ENCODE measurements at regions not wholly inside any gene's neighbourhood (a gene's known extent, or its start where the extent isn't known, plus 50 kb on each side); places are given as distances from the start of the nearest gene placed in this dataset.
"Not testable (repeated sequence)": the region's sequence is repeated elsewhere in the genome, so short reads cannot be mapped to it uniquely, and the experiment has no call there.

DNA sequence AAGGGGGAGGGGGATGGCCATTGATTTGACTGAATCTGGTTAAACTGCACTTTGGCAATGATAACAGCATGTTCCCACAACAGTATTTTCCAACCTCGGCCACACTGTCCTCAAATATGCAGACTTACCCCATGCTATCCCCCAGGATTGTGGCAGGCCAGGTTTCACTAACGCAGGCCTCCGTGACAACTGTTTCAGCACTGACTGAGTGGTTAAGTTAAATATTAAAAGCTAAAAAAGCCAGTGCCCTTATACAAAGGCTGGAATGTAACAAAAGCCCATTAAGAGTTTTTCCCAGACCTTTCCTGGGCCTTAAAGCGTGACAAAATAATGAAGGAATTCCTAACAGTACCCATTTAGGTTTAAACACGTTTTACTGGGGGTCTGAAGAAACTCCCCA is 202.9 kb downstream of the USP25 start:
- no peak for DNase-seq (ENCODE audit: extremely low read depth, low read depth, low spot score)

DNA sequence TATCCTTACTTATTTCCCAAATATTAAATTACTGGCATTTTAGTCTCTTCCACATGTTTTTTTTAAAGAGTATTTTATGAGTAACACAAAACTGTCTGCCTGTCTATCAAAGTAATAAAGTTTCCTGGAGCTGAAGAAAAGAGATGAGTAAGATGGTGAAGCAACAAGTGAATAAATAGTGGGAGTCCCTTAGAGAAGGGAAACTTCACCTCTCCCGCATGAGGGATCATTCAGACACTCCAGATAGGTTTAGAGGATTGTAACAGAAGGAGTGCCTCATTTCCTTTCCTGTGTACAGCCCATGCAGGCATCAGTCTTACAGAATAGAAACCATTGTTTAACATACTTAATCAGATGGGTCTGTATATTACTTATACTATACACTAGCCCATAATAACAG is 205.7 kb downstream of the USP25 start:
- DNase-seq (ENCODE audit: extremely low read depth, low read depth, low spot score) = no peak

GRCh38 chr21:15943009-15943666 is 213.4 kb downstream of the USP25 start:
- no peak for DNase-seq (ENCODE audit: extremely low read depth, low read depth, low spot score)

DNA sequence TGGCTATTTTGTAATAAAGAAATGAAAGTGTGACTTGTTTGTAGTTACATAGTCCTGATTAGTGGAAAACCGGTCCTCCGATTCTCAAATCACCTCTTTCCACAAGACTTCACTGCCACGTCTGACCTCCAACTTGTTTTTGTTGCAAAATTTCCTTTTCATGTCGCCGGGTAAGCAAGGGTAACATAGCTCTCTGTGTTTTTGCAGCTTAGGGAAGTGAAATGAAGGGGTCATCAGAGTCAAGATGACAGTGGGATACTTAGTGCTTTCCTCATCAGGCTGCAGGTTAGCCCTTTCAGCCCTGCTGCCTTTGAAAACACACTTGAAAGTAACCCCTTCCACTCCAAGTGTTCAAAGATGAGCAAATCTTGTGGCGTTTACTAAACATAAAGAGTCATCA is 217.9 kb downstream of the USP25 start:
- no peak for DNase-seq (ENCODE audit: extremely low read depth, low read depth, low spot score)

DNA sequence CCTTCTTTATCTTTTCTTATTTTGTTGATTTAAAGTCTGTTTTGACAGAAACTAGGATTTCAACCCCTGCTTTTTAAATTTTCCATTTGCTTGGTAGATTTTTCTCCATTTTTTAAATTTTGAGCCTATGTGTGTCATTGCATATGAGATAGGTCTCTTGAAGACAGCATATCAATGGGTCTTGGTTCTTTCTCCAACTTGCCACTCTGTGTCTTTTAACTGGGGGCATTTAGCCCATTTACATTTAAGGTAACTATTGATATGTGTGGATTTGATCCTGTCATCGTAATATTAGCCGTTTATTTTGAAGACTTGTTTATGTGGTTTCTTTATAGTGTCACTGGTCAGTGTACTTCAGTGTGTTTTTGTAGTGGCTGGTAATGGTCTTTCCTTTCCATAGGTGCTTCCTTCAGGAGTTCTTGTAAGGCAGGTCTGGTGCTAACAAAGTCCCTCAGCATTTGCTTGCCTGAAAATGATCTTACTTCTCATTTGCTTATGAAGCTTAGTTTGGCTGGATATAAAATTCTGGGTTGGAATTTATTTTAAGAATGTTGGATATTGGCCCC is 223.9 kb downstream of the USP25 start:
- DNase-seq (ENCODE audit: extremely low read depth, low read depth, low spot score) = no peak

DNA sequence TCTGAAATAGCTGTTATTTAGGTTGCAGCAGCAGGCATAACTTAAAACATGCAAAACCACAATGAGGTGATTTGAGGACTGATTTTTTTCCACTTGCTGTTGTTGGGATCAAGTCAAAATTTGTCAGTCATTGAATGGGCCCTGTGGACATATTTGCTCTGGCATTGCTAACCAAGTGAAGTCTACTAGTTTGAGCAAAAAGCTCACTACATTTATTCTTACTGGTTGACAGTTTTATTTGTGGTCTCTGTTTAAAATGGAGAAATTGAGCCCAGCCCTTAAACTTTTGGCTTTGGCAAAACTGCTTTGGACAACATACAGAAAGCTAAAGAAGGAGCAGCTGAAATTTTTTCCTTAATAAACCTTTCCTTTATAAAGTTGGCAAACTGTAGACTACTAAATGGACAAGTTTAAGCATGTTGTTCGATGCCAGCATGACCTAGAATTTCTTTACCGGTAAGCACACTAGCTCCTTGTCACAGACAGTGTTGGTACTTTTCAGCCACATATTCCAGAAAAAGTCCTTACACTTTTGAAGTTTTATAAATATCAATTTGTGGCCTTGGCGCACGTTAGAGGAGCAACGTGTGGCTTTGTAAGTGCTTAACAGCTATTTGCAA is 234.6 kb downstream of the USP25 start:
- no peak for DNase-seq (ENCODE audit: extremely low read depth, low read depth, low spot score)

GRCh38 chr21:15966231-15966630 is 236.4 kb downstream of the USP25 start:
- no peak for DNase-seq (ENCODE audit: extremely low read depth, low read depth, low spot score)

GRCh38 chr21:15966651-15967050 is 236.9 kb downstream of the USP25 start:
- DNase-seq (ENCODE audit: extremely low read depth, low read depth, low spot score) = no peak

DNA sequence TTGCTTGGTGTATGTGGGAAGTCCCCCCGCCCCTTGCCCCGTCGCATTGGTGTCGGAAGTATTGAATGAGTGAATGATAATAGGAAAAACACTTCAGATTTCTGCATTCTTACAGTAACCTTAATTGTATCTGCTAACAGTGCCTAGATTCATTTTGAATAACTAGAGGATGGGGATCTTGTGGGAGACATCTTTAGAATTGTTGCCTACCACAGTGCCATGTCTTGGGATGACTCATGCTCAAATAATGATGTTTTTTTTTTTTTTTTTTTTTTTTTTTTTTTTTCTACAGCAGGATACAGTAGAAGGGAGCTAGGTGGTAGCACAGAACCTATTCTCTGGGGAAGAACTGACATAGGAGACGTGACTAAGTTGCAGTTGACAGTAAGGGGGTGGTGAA is 237.9 kb downstream of the USP25 start:
- DNase-seq (ENCODE audit: extremely low read depth, low read depth, low spot score) = no peak

DNA sequence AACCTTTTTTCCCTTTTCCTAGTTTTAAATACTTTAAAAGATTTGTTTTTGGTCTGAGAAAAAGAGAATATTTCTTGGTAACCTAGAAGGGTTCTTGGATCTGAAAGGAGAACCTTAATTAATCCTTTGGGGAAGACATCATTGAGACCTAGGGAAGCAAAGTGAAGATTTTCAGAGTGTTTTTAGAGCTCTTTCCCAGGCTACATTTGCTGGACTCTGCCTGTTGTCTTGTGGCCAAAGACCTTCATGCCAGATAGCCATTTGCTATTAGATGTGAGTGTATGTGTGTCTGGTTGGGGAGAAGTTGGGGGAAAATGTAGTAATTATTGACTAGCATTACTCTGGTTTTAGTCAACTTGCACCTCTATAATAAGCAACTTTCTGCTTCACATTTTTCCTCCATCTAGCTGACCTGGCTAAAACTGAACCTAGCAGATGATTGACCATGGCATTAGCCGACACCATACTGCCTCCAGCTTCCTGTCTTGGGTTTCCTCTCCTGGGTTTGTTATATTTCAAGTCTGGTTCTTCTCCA is 239.1 kb downstream of the USP25 start:
- DNase-seq (ENCODE audit: extremely low read depth, low read depth, low spot score) = no peak

DNA sequence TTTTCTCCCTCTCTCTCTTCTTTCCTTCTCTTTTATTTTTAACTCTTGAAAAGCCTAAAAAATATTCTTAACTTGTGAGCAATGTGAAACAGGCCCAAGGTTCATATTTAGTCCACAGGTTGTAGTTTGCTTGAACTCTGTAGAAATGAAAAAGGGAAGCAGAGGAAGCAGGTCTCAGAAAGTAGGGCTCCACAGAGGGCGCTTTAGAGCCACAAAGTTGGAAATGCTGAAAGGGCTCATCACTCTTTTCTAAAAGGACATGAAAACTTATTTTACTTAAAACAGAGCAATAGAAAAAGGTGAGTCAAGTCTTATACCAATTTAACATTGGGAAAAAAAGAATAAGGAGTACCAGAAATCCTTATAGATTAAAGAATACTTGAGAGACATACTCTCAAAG is 247.0 kb downstream of the USP25 start:
- DNase-seq (ENCODE audit: extremely low read depth, low read depth, low spot score) = no peak

- DNase-seq (ENCODE audit: extremely low read depth, low read depth, low spot score) = no peak
Measured at GRCh38 chr21:15978215-15978738, 248.5 kb downstream of the USP25 start.

DNA sequence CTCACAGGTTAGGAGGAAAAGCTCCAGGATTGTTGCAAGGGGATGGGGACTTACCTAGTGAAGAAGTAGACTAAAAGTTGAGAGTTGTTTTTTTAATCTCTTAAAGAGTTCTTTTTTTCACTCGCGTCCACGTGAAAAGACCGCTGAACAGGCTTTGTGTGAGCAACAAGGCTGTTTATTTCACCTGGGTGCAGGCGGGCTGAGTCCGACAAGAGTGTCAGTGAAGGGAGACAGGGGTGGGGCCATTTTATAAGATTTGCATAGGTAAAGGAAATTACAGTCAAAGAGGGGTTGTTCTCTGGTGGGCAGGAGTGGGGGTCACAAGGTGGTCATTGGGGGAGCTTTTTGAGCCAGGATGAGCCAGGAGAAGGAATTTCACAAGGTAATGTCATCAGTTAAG is 249.7 kb downstream of the USP25 start:
- DNase-seq (ENCODE audit: extremely low read depth, low read depth, low spot score) = not testable (repeated sequence)

DNA sequence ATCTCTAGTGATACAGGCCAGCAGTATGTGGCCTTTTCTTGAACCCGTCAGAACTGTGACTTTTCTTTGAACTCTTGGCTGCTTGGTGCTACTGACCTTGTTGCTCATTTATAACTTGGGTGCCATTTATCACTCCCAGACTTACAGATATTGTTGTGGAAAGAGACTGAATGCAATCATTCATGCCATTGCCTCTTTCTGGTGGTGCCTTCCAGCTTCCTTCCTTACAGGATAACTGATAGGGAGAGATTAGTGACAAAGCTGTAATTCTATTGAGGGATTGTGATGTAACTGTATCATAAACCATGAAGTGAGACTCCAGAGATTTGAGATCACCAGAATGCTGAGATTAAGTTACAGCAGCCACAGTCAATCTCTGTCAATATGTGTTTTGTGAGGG is 256.5 kb downstream of the USP25 start:
- DNase-seq (ENCODE audit: extremely low read depth, low read depth, low spot score) = peak; percentile 81

DNA sequence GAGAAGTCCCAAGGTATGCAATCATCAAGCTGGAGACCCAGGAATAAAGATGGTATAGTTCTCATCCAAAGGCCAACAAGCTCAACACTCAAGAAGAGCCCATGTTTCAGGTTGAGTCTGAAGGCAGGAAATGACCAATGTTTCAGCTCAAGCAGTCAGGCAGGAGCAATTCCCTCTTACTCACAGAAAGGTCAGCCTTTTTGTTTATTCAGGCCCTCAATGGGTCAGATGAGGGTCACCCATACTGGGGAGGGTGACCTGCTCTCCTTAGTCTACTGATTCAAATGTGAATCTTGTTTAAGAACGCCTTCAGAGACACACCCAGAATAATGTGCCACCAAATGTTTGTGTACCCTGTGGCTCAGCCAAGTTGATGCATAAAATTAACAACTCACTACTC is 262.4 kb downstream of the USP25 start:
- peak; percentile 68 for DNase-seq (ENCODE audit: extremely low read depth, low read depth, low spot score)

DNA sequence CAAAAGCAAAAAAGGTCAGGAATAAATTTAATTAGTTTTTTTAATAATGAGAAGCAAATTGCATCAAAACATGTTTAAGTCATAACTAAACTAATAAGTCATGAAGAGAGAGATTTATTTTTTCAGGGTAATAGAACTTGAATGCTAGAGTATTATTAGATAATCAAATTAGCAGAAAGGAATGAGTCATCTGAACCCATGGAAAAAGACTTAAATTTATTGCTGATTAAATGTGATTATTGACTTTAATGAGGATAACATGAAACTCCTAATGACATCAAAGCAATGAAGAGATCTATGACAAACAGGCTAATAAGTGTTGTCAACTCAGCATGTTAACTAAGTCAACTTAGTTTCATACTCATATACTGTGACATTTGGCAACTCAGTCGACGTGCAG is 264.2 kb downstream of the USP25 start:
- no peak for DNase-seq (ENCODE audit: extremely low read depth, low read depth, low spot score)

DNA sequence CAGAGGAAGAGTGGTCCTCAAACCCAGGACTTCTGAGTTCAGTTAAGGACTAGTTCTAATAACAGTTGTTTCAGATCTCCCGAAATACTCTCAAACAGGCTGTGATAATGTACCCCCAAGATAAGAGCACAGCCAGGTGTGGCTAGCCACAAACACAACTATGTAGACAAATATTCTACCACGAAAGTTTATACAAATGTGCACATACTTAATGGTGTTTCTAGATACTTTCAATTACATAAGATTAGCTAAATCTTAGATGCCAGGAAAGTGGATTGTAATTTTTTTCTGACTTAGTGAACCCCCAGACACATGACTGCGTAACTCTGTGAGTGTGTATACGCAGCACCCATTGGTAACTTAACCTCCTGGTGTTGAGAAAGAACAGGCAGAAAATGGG is 270.0 kb downstream of the USP25 start:
- DNase-seq (ENCODE audit: extremely low read depth, low read depth, low spot score) = no peak

- no peak for DNase-seq (ENCODE audit: extremely low read depth, low read depth, low spot score)
Measured at GRCh38 chr21:16002874-16003466, 273.2 kb downstream of the USP25 start.

DNA sequence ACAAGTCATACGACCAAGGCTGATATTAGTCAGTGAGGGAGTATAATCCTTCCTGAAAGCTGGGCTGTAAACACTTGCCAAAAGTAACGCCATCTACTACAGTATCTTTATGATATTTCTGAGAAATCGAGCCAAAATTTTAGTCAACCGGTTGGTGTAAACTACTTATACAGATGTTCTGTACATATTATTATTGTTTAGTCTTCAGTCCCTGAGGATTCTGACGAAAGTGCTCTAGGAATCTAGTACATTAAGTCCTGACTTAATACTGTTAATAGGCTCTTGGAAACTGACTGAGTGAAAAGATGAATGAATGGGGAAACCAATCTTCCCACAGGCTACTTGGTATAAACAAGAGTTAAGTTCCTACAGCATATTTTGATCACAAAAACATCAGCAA is 274.3 kb downstream of the USP25 start:
- DNase-seq (ENCODE audit: extremely low read depth, low read depth, low spot score) = no peak

DNA sequence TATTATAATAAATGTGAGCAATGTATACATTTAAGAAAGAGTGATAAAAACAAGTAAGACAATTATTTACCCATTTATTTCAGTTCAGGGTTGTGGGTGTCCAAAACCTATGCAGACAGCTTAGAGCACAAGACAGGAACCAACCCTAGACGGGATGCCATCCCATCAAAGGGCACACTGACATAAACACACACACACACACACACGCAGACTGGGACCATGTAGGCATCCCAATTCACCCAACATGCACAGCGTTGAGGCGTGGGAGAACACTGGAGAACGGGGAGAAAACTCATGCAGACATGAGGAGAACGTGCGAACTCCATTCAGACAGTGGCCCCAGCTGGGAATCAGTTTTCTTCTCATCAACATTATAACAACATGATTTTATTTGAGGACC is 274.7 kb downstream of the USP25 start:
- no peak for DNase-seq (ENCODE audit: extremely low read depth, low read depth, low spot score)

GRCh38 chr21:16005996-16006395 is 276.2 kb downstream of the USP25 start:
- DNase-seq (ENCODE audit: extremely low read depth, low read depth, low spot score) = no peak

DNA sequence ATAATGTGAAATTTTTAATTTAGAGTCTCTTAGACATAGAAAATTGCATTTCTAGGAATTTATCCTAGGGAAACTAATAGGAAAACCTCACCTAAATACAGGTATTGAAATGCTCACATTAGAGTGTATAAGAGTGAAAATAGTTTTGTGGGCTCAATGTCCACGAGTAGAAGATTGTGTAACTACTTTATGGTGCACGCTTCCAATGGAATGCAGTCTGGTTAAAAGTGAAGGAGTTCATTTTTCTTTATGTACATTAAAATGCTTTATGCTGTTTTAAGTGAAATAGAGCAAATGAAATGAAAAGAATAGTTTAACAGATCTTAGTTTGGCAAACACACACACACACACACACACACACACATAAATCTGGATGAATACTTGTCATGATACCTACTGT is 278.2 kb downstream of the USP25 start:
- no peak for DNase-seq (ENCODE audit: extremely low read depth, low read depth, low spot score)
